H1 (cell line): ENCODE measurements at regions not wholly inside any gene's neighbourhood (a gene's known extent, or its start where the extent isn't known, plus 50 kb on each side); places are given as distances from the start of the nearest gene placed in this dataset.

Experiments
- ATF2 ChIP-seq: IDR thresholded peaks from 2 replicates; pipeline ENCODE4 v1.6.1; 2012; ENCODE audit warnings: low read length, inconsistent platforms
- CTCF ChIP-seq, 3 experiments: IDR thresholded peaks; 1 replicate in 2 of 3; 2 replicates in 1 of 3; pipeline versions ENCODE4 v1.5.1 to v1.6.1; 2011; ENCODE audit warnings: low read length in 3 of 3, mild to moderate bottlenecking in 3 of 3, inconsistent platforms in 2 of 3, low read depth in 1 of 3, moderate library complexity in 1 of 3; ENCODE audit not compliant: insufficient read depth in 1 of 3; ENCODE audit errors: control extremely low read depth in 1 of 3
- RBBP5 ChIP-seq: IDR thresholded peaks from 2 replicates; pipeline ENCODE4 v1.7.1; 2012; ENCODE audit warnings: low read depth, mild to moderate bottlenecking, inconsistent platforms, low read length, moderate library complexity, borderline replicate concordance

- no peak for TF ChIP-seq CTCF (IDR thresholded peaks at IDR 0.05; ENCODE audit: control extremely low read depth in 1 of 3, insufficient read depth in 1 of 3, low read depth in 1 of 3, low read length in 3 of 3)
- no peak for TF ChIP-seq RBBP5
- TF ChIP-seq ATF2, result no peak
Measured at GRCh38 chr11:37286890-37287289, 688.9 kb upstream of the RAG2 start.
